Heart left ventricle (tissue), 13 donors: ENCODE measurements at regions not wholly inside any gene's neighbourhood (a gene's known extent, or its start where the extent isn't known, plus 50 kb on each side); places are given as distances from the start of the nearest gene placed in this dataset.

ENCODE experiments used
- POLR2A ChIP-seq, 2 donors: fragments of 450-650 bp; IDR thresholded peaks; one replicate each; pipeline ENCODE4 v1.6.1; 2017; ENCODE audit warnings: antibody characterized with exemption in 2 of 2, mild to moderate bottlenecking in 2 of 2, moderate library complexity in 2 of 2
- TF ChIP-seq, protein P1 (sequence below), 12 donors: fragments of 200-600 bp; sonication (generic) in 4 of 12; IDR thresholded peaks; one replicate each; pipeline versions ENCODE4 v1.5.0 to v1.8.0; 2018 to 2022; ENCODE audit warnings: antibody characterized with exemption in 12 of 12, mild to moderate bottlenecking in 5 of 12
- donor health status: ischemic (EF 13 %, LVEDD 7.1; RV severe dilation, severe dysfunction).
- donor health status: DM: no; HTN: yes; CAD: no.
- donor health status: DM: no; HTN: no; CAD: no.
- donor health status: ischemic (EF 25% LVEDD 6.9; RV normal size, moderate dysfunction).
- donor health status: ischemic (EF 25% LVEDD 5.7; RV mildly dilated, moderate dysfunction).
- donor health status: ischemic (EF 35%, LVEDD 5.7; RV mildly dilated, moderate dysfunction).
- donor health status: nonischemic (EF 11% LVEDD 7.7; RV severe dilation, severe dysfunction).
- donor health status: DM: yes; HTN: yes; CAD: no.
- donor health status: PGD.
- donor health status: ischemic (EF 29% LVEDD 5.4; RV normal size, mild dysfunction).
- donor health status: nonischemic (EF 23%, LVEDD 6.1; RV moderate dilation, normal function).

DNA sequence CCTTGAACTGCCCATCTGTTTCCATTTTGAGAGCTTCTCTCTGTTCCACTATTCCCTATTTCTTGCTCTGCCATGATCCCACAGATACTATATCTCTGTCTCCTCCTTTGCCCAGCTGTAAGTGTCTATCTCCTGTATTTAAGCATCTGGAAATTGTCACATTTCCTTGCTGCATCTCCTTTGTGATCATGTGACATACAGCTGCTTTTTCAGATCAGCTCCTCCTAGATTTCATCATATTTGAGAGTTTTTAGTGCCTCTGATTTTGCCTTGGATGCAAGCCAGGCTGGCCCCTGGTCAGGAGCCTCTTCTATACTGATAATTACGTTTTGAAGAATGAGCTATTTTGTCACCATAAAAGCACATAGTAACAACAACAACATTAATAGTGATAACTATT is 131.7 kb upstream of the TNP1 start:
- no peak for TF ChIP-seq POLR2A (IDR thresholded peaks at IDR 0.05)
- TF ChIP-seq, protein P1, sequence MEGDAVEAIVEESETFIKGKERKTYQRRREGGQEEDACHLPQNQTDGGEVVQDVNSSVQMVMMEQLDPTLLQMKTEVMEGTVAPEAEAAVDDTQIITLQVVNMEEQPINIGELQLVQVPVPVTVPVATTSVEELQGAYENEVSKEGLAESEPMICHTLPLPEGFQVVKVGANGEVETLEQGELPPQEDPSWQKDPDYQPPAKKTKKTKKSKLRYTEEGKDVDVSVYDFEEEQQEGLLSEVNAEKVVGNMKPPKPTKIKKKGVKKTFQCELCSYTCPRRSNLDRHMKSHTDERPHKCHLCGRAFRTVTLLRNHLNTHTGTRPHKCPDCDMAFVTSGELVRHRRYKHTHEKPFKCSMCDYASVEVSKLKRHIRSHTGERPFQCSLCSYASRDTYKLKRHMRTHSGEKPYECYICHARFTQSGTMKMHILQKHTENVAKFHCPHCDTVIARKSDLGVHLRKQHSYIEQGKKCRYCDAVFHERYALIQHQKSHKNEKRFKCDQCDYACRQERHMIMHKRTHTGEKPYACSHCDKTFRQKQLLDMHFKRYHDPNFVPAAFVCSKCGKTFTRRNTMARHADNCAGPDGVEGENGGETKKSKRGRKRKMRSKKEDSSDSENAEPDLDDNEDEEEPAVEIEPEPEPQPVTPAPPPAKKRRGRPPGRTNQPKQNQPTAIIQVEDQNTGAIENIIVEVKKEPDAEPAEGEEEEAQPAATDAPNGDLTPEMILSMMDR (IDR thresholded peaks at IDR 0.05), result no peak
